Psoas muscle (tissue), 7 donors: ENCODE measurements at regions not wholly inside any gene's neighbourhood (a gene's known extent, or its start where the extent isn't known, plus 50 kb on each side); places are given as distances from the start of the nearest gene placed in this dataset.

Experiments
- ATAC-seq, 4 donors: fragments of 200-7000 bp; cut with Tn5 transposase; one replicate each; pipeline ENCODE4 v1.9.1; 2020; ENCODE audit warnings: moderate library complexity in 3 of 4, mild to moderate bottlenecking in 2 of 4
- DNase-seq, 2 donors: peaks; one replicate each; pipeline ENCODE4 v3.0.0-alpha.2; 2020
- H3K27ac ChIP-seq: fragments of 200-600 bp; one replicate; pipeline ENCODE4 v1.8.0; 2022
- H3K27me3 ChIP-seq, 3 donors: fragments of 200-600 bp in 1 of 3; one replicate each; pipeline versions ENCODE4 v1.6.1 to v1.8.0; 2013 to 2022; ENCODE audit warnings: low read length in 2 of 3, mild to moderate bottlenecking in 2 of 3, moderate library complexity in 1 of 3; ENCODE audit not compliant: insufficient read depth in 3 of 3
- H3K36me3 ChIP-seq, 2 donors: fragments of 200-600 bp in 1 of 2; one replicate each; pipeline versions ENCODE4 v1.6.1 to v1.8.0; 2013 to 2022; ENCODE audit warnings: low read depth in 1 of 2, mild to moderate bottlenecking in 1 of 2, moderate library complexity in 1 of 2; ENCODE audit not compliant: insufficient read depth in 1 of 2
- H3K4me1 ChIP-seq: fragments of 200-600 bp; one replicate; pipeline ENCODE4 v1.8.0; 2022
- H3K4me3 ChIP-seq: fragments of 200-600 bp; one replicate; pipeline ENCODE4 v1.8.0; 2022; ENCODE audit warnings: mild to moderate bottlenecking
- H3K9me3 ChIP-seq: fragments of 200-600 bp; one replicate; pipeline ENCODE4 v1.8.0; 2022
- WGBS, 3 donors: extraction: QIAGEN DNeasy Blood & Tissue Kit; methylation state at CpG; one replicate each; pipeline versions ENCODE4 v1.1.6 to v1.1.7; 2013; 5-methylcytosine and 5-hydroxymethylcytosine counted together
- intact Hi-C, 2 donors: fragments of 100-400 bp; cut with DNase I; formaldehyde crosslinking; loops; one replicate each; pipeline versions ENCODE4 v1.11.0 to v1.14.2; 2022
- TF ChIP-seq, protein P1 (sequence below): fragments of 200-600 bp; IDR thresholded peaks from one replicate; pipeline ENCODE4 v1.8.0; 2022; ENCODE audit warnings: antibody characterized with exemption
- donor health status: healthy with polysubstance abuse.
- donor health status: DM: no; HTN: no; CAD: no; lungs with moderate emphysema.
- donor health status: Bipolar disorder and iron deficiency.
- donor health status: healthy.
- donor health status: DM: yes; HTN: yes; CAD: no.
- donor health status: DM: no; HTN: no; CAD: no.
- donor health status: DM: yes; HTN: yes; CAD: no.

DNA sequence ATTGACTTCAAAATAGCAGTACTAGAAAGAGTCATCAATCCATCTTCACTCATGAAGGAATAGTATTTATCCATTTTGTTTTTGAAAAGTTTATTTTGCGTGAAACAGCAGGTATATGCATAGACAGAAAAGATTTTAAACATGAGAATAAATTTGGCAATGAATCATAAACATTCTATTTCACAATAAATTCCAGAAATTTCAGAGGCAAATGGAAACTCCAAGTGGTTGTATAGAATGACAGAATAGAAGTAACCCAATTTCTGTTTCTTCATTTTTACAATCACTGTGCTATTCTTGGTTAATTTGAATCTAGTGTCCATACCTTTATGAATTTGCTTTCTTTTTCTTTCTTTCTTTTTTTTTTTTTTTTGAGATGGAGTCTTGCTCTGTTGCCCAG lies 173.0 kb upstream of the ECI2 start:
- no peaks in the 10 kb centered on the region for H3K4me1 ChIP-seq
- ATAC-seq = no peak
- no peak overlapping the region for H3K27ac ChIP-seq
- H3K4me3 ChIP-seq = no peak overlapping the region
- intact Hi-C loops = no loop called here
- WGBS, 3 donors = 1 to 45% (median 2%) methylated on average over 1 of the region's 1 CpG
- TF ChIP-seq, protein P1, sequence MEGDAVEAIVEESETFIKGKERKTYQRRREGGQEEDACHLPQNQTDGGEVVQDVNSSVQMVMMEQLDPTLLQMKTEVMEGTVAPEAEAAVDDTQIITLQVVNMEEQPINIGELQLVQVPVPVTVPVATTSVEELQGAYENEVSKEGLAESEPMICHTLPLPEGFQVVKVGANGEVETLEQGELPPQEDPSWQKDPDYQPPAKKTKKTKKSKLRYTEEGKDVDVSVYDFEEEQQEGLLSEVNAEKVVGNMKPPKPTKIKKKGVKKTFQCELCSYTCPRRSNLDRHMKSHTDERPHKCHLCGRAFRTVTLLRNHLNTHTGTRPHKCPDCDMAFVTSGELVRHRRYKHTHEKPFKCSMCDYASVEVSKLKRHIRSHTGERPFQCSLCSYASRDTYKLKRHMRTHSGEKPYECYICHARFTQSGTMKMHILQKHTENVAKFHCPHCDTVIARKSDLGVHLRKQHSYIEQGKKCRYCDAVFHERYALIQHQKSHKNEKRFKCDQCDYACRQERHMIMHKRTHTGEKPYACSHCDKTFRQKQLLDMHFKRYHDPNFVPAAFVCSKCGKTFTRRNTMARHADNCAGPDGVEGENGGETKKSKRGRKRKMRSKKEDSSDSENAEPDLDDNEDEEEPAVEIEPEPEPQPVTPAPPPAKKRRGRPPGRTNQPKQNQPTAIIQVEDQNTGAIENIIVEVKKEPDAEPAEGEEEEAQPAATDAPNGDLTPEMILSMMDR = no peak
- H3K9me3 ChIP-seq = peaks cover 23% of the 10 kb centered on the region
- no peaks in the 10 kb centered on the region for H3K27me3 ChIP-seq
- no peak for DNase-seq
- H3K36me3 ChIP-seq = no peaks in the 10 kb centered on the region

DNA sequence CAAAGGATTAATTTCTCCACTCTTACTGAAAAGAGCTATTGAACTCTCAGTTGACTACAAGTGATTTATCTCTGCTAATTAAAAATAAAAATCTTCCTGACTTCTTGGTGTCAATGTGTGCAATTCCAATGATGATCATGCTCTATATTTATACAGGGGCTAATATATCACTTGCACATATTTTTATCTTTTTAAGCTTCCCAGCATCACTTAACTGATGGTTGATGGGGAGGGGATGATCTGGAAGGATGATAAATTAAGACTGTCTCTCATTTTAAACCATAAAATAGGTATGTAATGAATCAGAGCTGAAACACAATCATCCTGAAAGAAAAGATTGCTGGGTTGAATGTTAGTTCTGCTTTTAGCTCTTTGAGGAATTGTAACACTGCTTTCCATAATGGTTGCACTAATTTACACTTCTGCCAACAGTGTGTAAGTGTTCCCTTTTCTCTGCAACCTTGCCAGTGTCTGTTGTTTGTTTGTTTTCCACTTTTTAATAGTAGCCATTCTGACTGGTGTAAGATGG lies 169.6 kb upstream of the ECI2 start:
- Histone ChIP-seq H3K4me1 (peaks cover 14% of the 10 kb centered on the region), H3K4me3 (no peak overlapping the region), H3K27me3 (no peaks in the 10 kb centered on the region), H3K9me3 (no peaks in the 10 kb centered on the region), H3K27ac (no peak overlapping the region), H3K36me3 (no peaks in the 10 kb centered on the region)
- intact Hi-C loops = no loop called here
- ATAC-seq (no peak), DNase-seq (no peak)
- TF ChIP-seq, protein P1 = no peak

DNA sequence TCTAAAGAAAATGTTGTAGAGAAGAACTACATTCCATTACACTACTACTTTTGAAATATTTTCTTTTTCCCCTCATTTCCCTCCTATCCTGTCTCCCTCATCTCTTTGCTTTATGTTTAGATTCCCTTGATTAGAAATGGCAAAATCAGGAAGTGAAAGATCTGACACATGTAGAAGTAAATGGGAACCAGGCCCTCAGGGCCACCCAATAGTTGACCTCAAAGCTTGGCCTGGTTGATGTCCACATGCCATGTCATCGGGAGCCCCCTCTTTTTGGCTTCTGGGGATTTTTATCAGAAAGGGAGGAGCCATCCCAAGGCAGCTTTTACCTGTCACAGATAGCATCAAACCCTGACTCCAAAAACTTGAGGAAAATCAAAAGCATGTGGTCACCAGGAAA lies 168.3 kb upstream of the ECI2 start:
- Histone ChIP-seq H3K27me3 (no peaks in the 10 kb centered on the region), H3K4me3 (no peak overlapping the region), H3K36me3 (no peaks in the 10 kb centered on the region), H3K9me3 (no peaks in the 10 kb centered on the region), H3K4me1 (peaks cover 14% of the 10 kb centered on the region), H3K27ac (no peak overlapping the region)
- TF ChIP-seq, protein P1 = no peak
- WGBS, 3 donors = 82 to 83% (median 82%) methylated on average over 1 of the region's 1 CpG
- ATAC-seq = no peak
- intact Hi-C loops = no loop called here
- no peak for DNase-seq

DNA sequence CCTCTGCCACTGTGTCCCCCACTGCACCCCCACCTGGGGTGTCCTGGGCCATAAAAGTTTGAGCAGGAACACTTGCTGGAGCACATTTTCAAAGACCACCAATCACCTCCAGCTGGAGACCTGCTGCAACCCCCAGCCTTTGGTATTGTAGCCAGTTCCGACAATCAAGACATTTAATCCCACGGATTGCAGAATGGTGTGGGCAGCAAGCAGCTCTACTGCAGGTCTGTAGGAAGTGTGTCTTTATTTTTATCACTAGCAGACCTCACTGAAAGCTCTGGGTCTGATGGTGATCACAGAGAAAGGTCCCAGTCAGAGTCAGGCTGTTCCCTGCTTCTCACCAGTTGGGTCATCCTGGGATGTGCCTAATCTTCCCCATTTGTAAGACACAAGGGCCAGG lies 167.1 kb upstream of the ECI2 start:
- Histone ChIP-seq H3K36me3 (no peaks in the 10 kb centered on the region), H3K27me3 (no peaks in the 10 kb centered on the region), H3K4me1 (peaks cover 14% of the 10 kb centered on the region), H3K27ac (no peak overlapping the region), H3K9me3 (peaks cover 2% of the 10 kb centered on the region), H3K4me3 (no peak overlapping the region)
- TF ChIP-seq, protein P1 = no peak
- ATAC-seq (peak in 2 of 4 donors; percentile 43 to 62), DNase-seq (no peak)
- WGBS, 3 donors = 40 to 77% (median 64%) methylated on average over 2 of the region's 2 CpGs
- intact Hi-C loops = no loop called here

DNA sequence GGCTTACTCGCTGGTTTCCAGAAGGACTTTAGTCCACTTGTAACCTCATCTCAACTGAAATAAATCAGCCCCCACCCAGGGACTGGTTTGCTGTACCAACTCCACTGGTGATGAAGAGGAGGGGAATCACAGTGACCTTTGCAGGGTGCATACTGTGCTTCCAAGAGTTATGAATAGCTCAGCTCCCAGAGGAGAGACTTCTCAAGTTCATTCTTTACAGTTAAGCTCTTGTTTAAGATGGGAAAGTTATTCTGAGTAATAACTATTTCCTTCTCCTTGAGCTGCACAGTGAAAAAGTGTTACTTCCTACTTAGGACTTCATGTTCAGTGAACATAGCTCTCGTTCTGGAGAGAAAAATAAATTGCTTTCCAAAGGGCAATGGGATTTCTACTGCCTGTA lies 166.5 kb upstream of the ECI2 start:
- no peak overlapping the region for H3K27ac ChIP-seq
- H3K36me3 ChIP-seq = no peaks in the 10 kb centered on the region
- intact Hi-C loops = no loop called here
- 20 to 63% (median 41%) methylated on average over 2 of the region's 2 CpGs for WGBS, 3 donors
- H3K4me1 ChIP-seq = peaks cover 14% of the 10 kb centered on the region
- TF ChIP-seq, protein P1 = no peak
- no peak for DNase-seq
- peak in 2 of 4 donors; percentile 88 to 91 for ATAC-seq
- peaks cover 6% of the 10 kb centered on the region for H3K9me3 ChIP-seq
- H3K27me3 ChIP-seq = no peaks in the 10 kb centered on the region
- H3K4me3 ChIP-seq = no peak overlapping the region
